PFSK-1 (cell line): ENCODE measurements at regions not wholly inside any gene's neighbourhood (a gene's known extent, or its start where the extent isn't known, plus 50 kb on each side); places are given as distances from the start of the nearest gene placed in this dataset.

Experiments
- FOXP2 ChIP-seq: optimal IDR thresholded peaks from 2 replicates; pipeline ENCODE3; 2011; ENCODE audit warnings: borderline replicate concordance, control low read depth, inconsistent platforms; ENCODE audit not compliant: insufficient read depth; ENCODE audit errors: extremely low read length, extremely low read depth
- POLR2AphosphoS5 ChIP-seq: IDR thresholded peaks from 2 replicates; pipeline ENCODE4 v1.6.1; 2012; ENCODE audit warnings: low read depth, mild to moderate bottlenecking, control low read depth, low read length, moderate library complexity
- REST ChIP-seq, 2 experiments: IDR thresholded peaks; 2 replicates each; pipeline versions ENCODE4 v1.6.1 to v1.8.0; 2011 to 2012; ENCODE audit warnings: low read depth in 2 of 2, low read length in 2 of 2, control low read depth in 1 of 2, inconsistent platforms in 1 of 2, mild to moderate bottlenecking in 1 of 2, moderate library complexity in 1 of 2; ENCODE audit not compliant: insufficient read depth in 1 of 2
- SIN3A ChIP-seq: IDR thresholded peaks from 2 replicates; pipeline ENCODE4 v1.6.1; 2012; ENCODE audit warnings: mild to moderate bottlenecking, low read length, moderate library complexity, borderline replicate concordance; ENCODE audit not compliant: insufficient read depth
- TAF1 ChIP-seq: IDR thresholded peaks from 2 replicates; pipeline ENCODE4 v1.6.1; 2012; ENCODE audit warnings: low read length, control low read depth, borderline replicate concordance; ENCODE audit not compliant: insufficient read depth

GRCh38 chr4:33187035-33187434 is 2466.9 kb downstream of the PCDH7 start:
- TF ChIP-seq POLR2AphosphoS5 (no peak), FOXP2 (no peak), REST (IDR thresholded peaks at IDR 0.05; ENCODE audit: insufficient read depth in 1 of 2, low read depth in 2 of 2, low read length in 2 of 2) (no peak), TAF1 (no peak)

GRCh38 chr4:33188733-33189132 is 2468.6 kb downstream of the PCDH7 start:
- no peak for TF ChIP-seq FOXP2
- TF ChIP-seq REST (IDR thresholded peaks at IDR 0.05; ENCODE audit: insufficient read depth in 1 of 2, low read depth in 2 of 2, low read length in 2 of 2): no peak
- no peak for TF ChIP-seq TAF1
- TF ChIP-seq SIN3A: no peak
- TF ChIP-seq POLR2AphosphoS5: no peak

GRCh38 chr4:33189169-33189568 is 2469.0 kb downstream of the PCDH7 start:
- TF ChIP-seq FOXP2 (no peak), POLR2AphosphoS5 (no peak), SIN3A (no peak), REST (IDR thresholded peaks at IDR 0.05; ENCODE audit: insufficient read depth in 1 of 2, low read depth in 2 of 2, low read length in 2 of 2) (no peak)

- no peak for TF ChIP-seq TAF1
- TF ChIP-seq SIN3A: no peak
- TF ChIP-seq POLR2AphosphoS5: no peak
- no peak for TF ChIP-seq REST (IDR thresholded peaks at IDR 0.05; ENCODE audit: insufficient read depth in 1 of 2, low read depth in 2 of 2, low read length in 2 of 2)
- TF ChIP-seq FOXP2: no peak
These were observed 2472.9 kb downstream of the PCDH7 start for GRCh38 chr4:33193109-33193508.

GRCh38 chr4:33200377-33200776 is 2480.2 kb downstream of the PCDH7 start:
- TF ChIP-seq POLR2AphosphoS5 (no peak), REST (IDR thresholded peaks at IDR 0.05; ENCODE audit: insufficient read depth in 1 of 2, low read depth in 2 of 2, low read length in 2 of 2) (no peak), SIN3A (no peak), FOXP2 (no peak), TAF1 (no peak)
